Spinal cord (tissue), 9 donors: ENCODE measurements at regions not wholly inside any gene's neighbourhood (a gene's known extent, or its start where the extent isn't known, plus 50 kb on each side); places are given as distances from the start of the nearest gene placed in this dataset.

Experiments
- DNase-seq, 6 donors: peaks; one replicate each; pipeline versions ENCODE4 v3.0.0 to v3.0.0-alpha.2; 2013 to 2015; ENCODE audit warnings: low spot score in 6 of 6, low read depth in 4 of 6
- H3K27ac ChIP-seq: one replicate; pipeline ENCODE4 v1.5.1; 2013; ENCODE audit warnings: low read depth, low read length, control low read depth
- H3K27me3 ChIP-seq: one replicate; pipeline ENCODE4 v1.6.1; 2013; ENCODE audit warnings: low read length; ENCODE audit not compliant: control insufficient read depth, insufficient read depth
- H3K36me3 ChIP-seq: one replicate; pipeline ENCODE4 v1.6.1; 2013; ENCODE audit warnings: low read length; ENCODE audit not compliant: control insufficient read depth, insufficient read depth
- H3K4me1 ChIP-seq: one replicate; pipeline ENCODE4 v1.6.1; 2013; ENCODE audit warnings: low read length; ENCODE audit not compliant: control insufficient read depth, insufficient read depth
- H3K4me3 ChIP-seq: one replicate; pipeline ENCODE4 v1.5.1; 2013; ENCODE audit warnings: low read depth, low read length, control low read depth
- H3K9me3 ChIP-seq: one replicate; pipeline ENCODE4 v1.6.1; 2013; ENCODE audit warnings: low read length; ENCODE audit not compliant: control insufficient read depth, insufficient read depth
- WGBS: methylation state at CpG from one replicate; pipeline ENCODE4 v1.1.5; 2013; ENCODE audit warnings: missing lambda C conversion rate; ENCODE audit not compliant: insufficient coverage; 5-methylcytosine and 5-hydroxymethylcytosine counted together
- donor health status: healthy.

- Histone ChIP-seq H3K4me1 (no peaks in the 10 kb centered on the region), H3K36me3 (no peaks in the 10 kb centered on the region), H3K4me3 (no peak overlapping the region), H3K27me3 (no peaks in the 10 kb centered on the region), H3K27ac (no peak overlapping the region), H3K9me3 (no peaks in the 10 kb centered on the region)
- WGBS = 77% methylated on average over 4 of the region's 7 CpGs
- DNase-seq = no peak
Observed at GRCh38 chr6:104326173-104327001, 533.3 kb downstream of the HACE1 start.

- no peak overlapping the region for H3K4me3 ChIP-seq
- WGBS = 19% methylated on average over 5 of the region's 9 CpGs
- H3K27ac ChIP-seq = no peak overlapping the region
- no peaks in the 10 kb centered on the region for H3K4me1 ChIP-seq
- H3K36me3 ChIP-seq = no peaks in the 10 kb centered on the region
- H3K9me3 ChIP-seq = no peaks in the 10 kb centered on the region
- DNase-seq = peak in 3 of 6 donors; percentile 20 to 75 (median 69)
- H3K27me3 ChIP-seq = no peaks in the 10 kb centered on the region
Observed at GRCh38 chr6:104325341-104326172, 534.2 kb downstream of the HACE1 start.

- Histone ChIP-seq H3K27ac (no peak overlapping the region), H3K4me1 (no peaks in the 10 kb centered on the region), H3K36me3 (no peaks in the 10 kb centered on the region), H3K9me3 (no peaks in the 10 kb centered on the region), H3K27me3 (no peaks in the 10 kb centered on the region), H3K4me3 (no peak overlapping the region)
- no peak for DNase-seq
- no CpG with 5 or more reads among the region's 1 CpG for WGBS
Observed at GRCh38 chr6:104324301-104324700, 535.4 kb downstream of the HACE1 start.

- Histone ChIP-seq H3K36me3 (no peaks in the 10 kb centered on the region), H3K4me1 (no peaks in the 10 kb centered on the region), H3K9me3 (no peaks in the 10 kb centered on the region), H3K27ac (no peak overlapping the region), H3K4me3 (no peak overlapping the region), H3K27me3 (no peaks in the 10 kb centered on the region)
- 100% methylated on average over 1 of the region's 5 CpGs for WGBS
- peak in 1 of 6 donors; percentile 66 for DNase-seq
Observed at GRCh38 chr6:104322841-104323240, 536.9 kb downstream of the HACE1 start.

GRCh38 chr6:104321301-104321700 is 538.4 kb downstream of the HACE1 start:
- DNase-seq = peak in 1 of 6 donors; percentile 22
- WGBS = no CpG with 5 or more reads among the region's 1 CpG

GRCh38 chr6:104320896-104321295 is 538.8 kb downstream of the HACE1 start:
- H3K4me3 ChIP-seq = no peak overlapping the region
- H3K4me1 ChIP-seq = no peaks in the 10 kb centered on the region
- WGBS = 84% methylated on average over 3 of the region's 4 CpGs
- no peak for DNase-seq
- H3K9me3 ChIP-seq = no peaks in the 10 kb centered on the region
- no peaks in the 10 kb centered on the region for H3K27me3 ChIP-seq
- no peak overlapping the region for H3K27ac ChIP-seq
- no peaks in the 10 kb centered on the region for H3K36me3 ChIP-seq

More at GRCh38 chr6:104321301-104321700, 538.4 kb downstream of the HACE1 start:
- Histone ChIP-seq H3K27ac (no peak overlapping the region), H3K4me1 (no peaks in the 10 kb centered on the region), H3K27me3 (no peaks in the 10 kb centered on the region), H3K36me3 (no peaks in the 10 kb centered on the region), H3K4me3 (no peak overlapping the region), H3K9me3 (no peaks in the 10 kb centered on the region)

- no CpG with 5 or more reads among the region's 3 CpGs for WGBS
- Histone ChIP-seq H3K4me3 (no peak overlapping the region), H3K36me3 (no peaks in the 10 kb centered on the region), H3K9me3 (no peaks in the 10 kb centered on the region), H3K4me1 (no peaks in the 10 kb centered on the region), H3K27me3 (no peaks in the 10 kb centered on the region), H3K27ac (no peak overlapping the region)
- no peak for DNase-seq
Observed at GRCh38 chr6:104312851-104313250, 546.9 kb downstream of the HACE1 start.

- WGBS = 100% methylated on average over 1 of the region's 2 CpGs
Observed at GRCh38 chr6:104306211-104306610, 553.5 kb downstream of the HACE1 start.

GRCh38 chr6:104305206-104305605 is 554.5 kb downstream of the HACE1 start:
- Histone ChIP-seq H3K27ac (no peak overlapping the region), H3K27me3 (no peaks in the 10 kb centered on the region), H3K4me3 (no peak overlapping the region), H3K9me3 (peaks cover 1% of the 10 kb centered on the region), H3K4me1 (peaks cover 2% of the 10 kb centered on the region), H3K36me3 (no peaks in the 10 kb centered on the region)
- 96% methylated on average over 3 of the region's 5 CpGs for WGBS
- no peak for DNase-seq

More at GRCh38 chr6:104306211-104306610, 553.5 kb downstream of the HACE1 start:
- Histone ChIP-seq H3K4me1 (peaks cover 2% of the 10 kb centered on the region), H3K9me3 (peaks cover 1% of the 10 kb centered on the region), H3K27me3 (no peaks in the 10 kb centered on the region), H3K36me3 (no peaks in the 10 kb centered on the region), H3K4me3 (no peak overlapping the region), H3K27ac (no peak overlapping the region)
- no peak for DNase-seq
